ENCODE measurements at regions not wholly inside any gene's neighbourhood (a gene's known extent, or its start where the extent isn't known, plus 50 kb on each side); places are given as distances from the start of the nearest gene placed in this dataset.

- no peaks in the 10 kb centered on the region for H3K79me2 ChIP-seq (ENCODE audit: control insufficient read depth, insufficient read depth, low read length)
- WGBS (ENCODE audit: insufficient coverage, low coverage, missing lambda C conversion rate): 18% methylated on average over 21 of the region's 29 CpGs
- CTCF ChIA-PET (ENCODE audit: low intra/inter-chr PET ratio): interaction anchor here (0.6 kb wide), 1 partner anchor 1590 kb away, joined by 5 read pairs; no protein-coding TSS in a partner anchor
- no peak for TF ChIP-seq CBX3 (IDR thresholded peaks at IDR 0.05; ENCODE audit: borderline replicate concordance in 1 of 2, low read length in 2 of 2)
- 0 out of 2 replicates have a peak, but pooled peaks have one; percentile 42 for TF ChIP-seq ZBTB26 (CRISPR knock-in tag; IDR thresholded peaks at IDR 0.05)
- no peak overlapping the region for H3K27ac ChIP-seq (ENCODE audit: extremely low read depth, low read depth, low read length)
- peaks cover 0 to 5% of the 10 kb centered on the region in 2 experiments; a peak in 2 of 5 replicates for H3K4me1 ChIP-seq (replicated peaks in 1 of 2; ENCODE audit: control insufficient read depth in 2 of 2, insufficient read depth in 2 of 2, low read length in 2 of 2)
- in situ Hi-C loops (cut with MboI): loop anchor here (10.0 to 25.0 kb wide), 3 partner anchors 521 to 1498 kb away; partner anchors contain the start of gene DEFB115
- H4K20me1 ChIP-seq (replicated peaks; ENCODE audit: control insufficient read depth, insufficient read depth, low read length): no peaks in the 10 kb centered on the region
- no peak overlapping the region for H3K9ac ChIP-seq (ENCODE audit: insufficient read depth in 1 of 2, low read depth in 2 of 2, low read length in 2 of 2)
- BruUV-seq (replicated peaks): no TSS peak
- H3K4me2 ChIP-seq (ENCODE audit: insufficient read depth, low read length): no peak overlapping the region
- ATAC-seq (no peak), DNase-seq (ENCODE audit: extremely low read depth in 1 of 4, low spot score in 3 of 4) (peak in 1 of 4 experiments; percentile 0), FAIRE-seq (no peak)
- H3K9me3 ChIP-seq (replicated peaks; ENCODE audit: control insufficient read depth, insufficient read depth, low read depth, low read length): no peaks in the 10 kb centered on the region
- no peaks in the 10 kb centered on the region for H3K36me3 ChIP-seq (ENCODE audit: control insufficient read depth, insufficient read depth, low read length)
- intact Hi-C loops (cut with micrococcal nuclease): loop anchor here (2.0 to 10.0 kb wide), 2 partner anchors 585 to 741 kb away; no protein-coding TSS in a partner anchor
- no peak overlapping the region for H2AFZ ChIP-seq (ENCODE audit: low read depth, low read length)
- H3K4me3 ChIP-seq: no peak overlapping the region
- POLR2A ChIA-PET: no interaction called here
- H3K27me3 ChIP-seq (ENCODE audit: control insufficient read depth in 2 of 2, insufficient read depth in 2 of 2, low read length in 2 of 2): no peaks in the 10 kb centered on the region
- no peaks in the 10 kb centered on the region for H3K9me1 ChIP-seq (ENCODE audit: control insufficient read depth, insufficient read depth, low read length)
Measured at GRCh38 chr20:29763821-29764511, 1493.5 kb upstream of the DEFB115 start.
